Cerebellar cortex (tissue), 1 donor: ENCODE measurements at regions not wholly inside any gene's neighbourhood (a gene's known extent, or its start where the extent isn't known, plus 50 kb on each side); places are given as distances from the start of the nearest gene placed in this dataset.
"Not testable (repeated sequence)": the region's sequence is repeated elsewhere in the genome, so short reads cannot be mapped to it uniquely, and the experiment has no call there.

ENCODE experiments used
- DNase-seq: peaks from one replicate; pipeline ENCODE4 v3.0.0-alpha.2; 2015; ENCODE audit warnings: low spot score

- DNase-seq: no peak
These were observed 978.5 kb downstream of the TBC1D32 start for GRCh38 chr6:120355822-120356221.

- DNase-seq: no peak
These were observed 979.7 kb downstream of the TBC1D32 start for GRCh38 chr6:120354452-120355098.

- DNase-seq: no peak
These were observed 981.8 kb downstream of the TBC1D32 start for GRCh38 chr6:120352491-120352890.

GRCh38 chr6:120348926-120349325, 985.4 kb downstream of the TBC1D32 start:
- DNase-seq: no peak

GRCh38 chr6:120328521-120328920, 979.0 kb upstream of the MAN1A1 start:
- DNase-seq: no peak

GRCh38 chr6:120320481-120321162, 971.1 kb upstream of the MAN1A1 start:
- no peak for DNase-seq

DNA sequence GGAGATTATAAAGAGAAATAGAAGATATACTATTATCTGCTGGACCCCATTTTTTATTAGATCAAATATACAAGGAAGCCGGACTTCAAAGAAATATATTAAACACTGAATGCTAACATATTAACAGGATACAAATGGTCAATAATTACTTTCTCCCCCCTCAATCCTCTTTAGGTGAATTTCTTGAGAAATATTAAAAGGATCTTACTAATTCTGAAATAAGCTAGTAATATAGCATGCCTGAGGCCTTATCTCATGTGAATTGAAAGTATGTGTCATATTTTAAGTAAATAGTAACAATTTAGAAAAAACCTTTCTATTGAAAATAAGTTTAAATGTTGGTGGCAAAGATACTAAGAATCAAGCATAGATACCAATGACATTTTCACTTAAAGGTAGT, 954.7 kb upstream of the MAN1A1 start:
- DNase-seq: no peak

- DNase-seq: no peak
These were observed 954.0 kb upstream of the MAN1A1 start for GRCh38 chr6:120303527-120303926.

DNA sequence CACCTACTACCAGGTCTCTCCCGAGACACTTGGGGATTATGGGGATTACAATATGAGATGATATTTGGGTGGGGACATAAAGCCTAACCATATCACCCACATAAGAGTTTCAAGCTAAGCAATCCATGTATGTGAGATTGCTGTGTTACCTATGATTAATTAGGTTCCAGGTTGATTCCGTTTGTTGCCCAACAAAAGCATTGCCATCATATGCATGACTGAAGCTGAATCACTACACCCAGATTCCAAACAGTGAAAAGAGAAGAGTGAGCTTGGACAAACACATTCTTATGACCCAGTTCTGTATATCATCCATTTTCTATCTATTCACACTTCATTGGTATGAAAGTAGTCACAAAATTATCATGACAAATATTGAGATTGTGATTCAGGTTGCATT, 952.5 kb upstream of the MAN1A1 start:
- no peak for DNase-seq

- DNase-seq: no peak
These were observed 941.4 kb upstream of the MAN1A1 start for GRCh38 chr6:120290964-120291363.

DNA sequence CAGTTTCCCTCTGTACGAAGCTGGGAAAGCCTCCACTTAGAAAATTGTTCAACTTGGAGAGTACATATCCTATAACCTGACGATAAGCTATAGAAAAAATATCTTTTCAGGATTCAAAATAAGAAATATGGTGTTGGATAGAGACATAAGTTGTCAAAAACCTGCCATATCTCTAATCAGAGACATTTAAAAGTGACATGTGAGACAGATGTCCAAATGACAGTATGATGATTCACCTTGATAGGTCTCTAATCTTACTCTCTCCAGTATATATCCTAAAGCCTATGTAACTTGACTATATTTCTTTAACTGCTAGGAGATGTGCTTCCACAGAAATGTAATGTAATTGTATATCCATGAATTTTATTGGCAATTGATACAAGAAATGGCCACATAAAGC, 932.4 kb upstream of the MAN1A1 start:
- DNase-seq: no peak

GRCh38 chr6:120279466-120280167, 930.1 kb upstream of the MAN1A1 start:
- no peak for DNase-seq

DNA sequence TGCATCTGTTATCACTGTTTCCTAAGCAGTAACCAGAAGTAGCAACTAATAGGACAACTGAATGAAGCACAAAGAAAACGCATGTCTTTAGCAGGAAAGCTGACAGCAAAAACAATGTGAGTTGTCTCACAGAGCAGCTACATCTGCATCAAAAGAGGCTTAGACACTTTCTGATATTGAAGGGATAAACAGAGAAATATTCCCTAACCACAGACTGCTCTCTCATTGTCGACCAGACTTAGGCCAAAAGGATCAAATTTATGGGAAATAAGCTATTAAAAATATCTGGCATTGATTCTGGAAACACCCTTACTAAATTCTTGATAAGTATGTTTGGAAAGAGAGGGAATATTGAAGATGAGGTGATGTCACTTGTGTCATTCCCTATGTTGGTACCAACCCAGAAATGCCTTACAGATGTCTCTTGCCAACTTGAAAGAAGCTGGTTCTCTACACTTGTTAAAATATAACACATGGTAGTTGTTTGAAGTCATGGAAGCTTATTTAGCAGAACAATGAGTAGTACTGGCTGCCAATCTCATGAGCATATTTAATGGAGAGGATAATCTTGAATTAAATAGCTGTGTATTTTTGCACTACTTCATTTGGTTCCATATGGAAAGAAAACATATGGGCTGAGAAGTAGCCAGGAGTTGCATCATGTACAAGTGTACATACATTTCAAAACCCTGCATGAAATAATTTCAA, 929.3 kb upstream of the MAN1A1 start:
- DNase-seq: no peak

DNA sequence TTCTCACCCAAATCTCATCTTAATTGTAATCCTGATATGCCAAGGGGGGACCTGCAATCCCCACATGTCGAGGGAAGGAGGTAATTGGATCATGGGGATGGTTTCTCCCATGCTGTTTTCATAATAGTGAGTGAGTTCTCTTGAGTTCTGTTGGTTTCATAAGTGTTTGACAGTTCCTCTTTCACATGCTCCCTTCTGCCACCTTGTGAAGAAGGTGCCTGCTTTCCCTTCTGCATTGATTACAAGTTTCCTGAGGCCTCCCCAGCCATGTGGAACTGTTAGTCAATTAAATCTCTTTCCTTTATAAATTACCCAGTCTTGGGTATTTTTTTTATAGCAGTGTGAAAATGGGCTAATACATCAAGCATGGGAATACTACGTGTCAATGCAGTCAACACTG, 925.0 kb upstream of the MAN1A1 start:
- DNase-seq: no peak

DNA sequence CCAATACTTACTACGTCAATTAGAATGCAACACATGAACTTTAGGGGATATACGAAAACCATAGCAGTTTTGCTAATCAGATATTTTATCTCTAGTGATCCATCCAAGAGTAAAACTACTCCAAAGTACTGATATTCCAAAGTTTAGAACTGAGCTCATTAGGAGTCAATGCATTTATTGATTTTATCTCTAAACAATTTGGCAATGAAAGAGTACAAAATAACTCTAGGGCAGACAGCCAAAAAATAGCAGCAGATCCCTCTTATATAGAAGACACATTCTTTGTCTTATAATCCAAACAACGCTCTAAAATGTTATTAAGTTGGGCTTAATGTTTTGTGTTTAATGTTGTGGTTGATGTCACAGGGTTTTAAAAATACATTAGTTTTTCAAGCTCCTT, 923.9 kb upstream of the MAN1A1 start:
- DNase-seq: no peak

DNA sequence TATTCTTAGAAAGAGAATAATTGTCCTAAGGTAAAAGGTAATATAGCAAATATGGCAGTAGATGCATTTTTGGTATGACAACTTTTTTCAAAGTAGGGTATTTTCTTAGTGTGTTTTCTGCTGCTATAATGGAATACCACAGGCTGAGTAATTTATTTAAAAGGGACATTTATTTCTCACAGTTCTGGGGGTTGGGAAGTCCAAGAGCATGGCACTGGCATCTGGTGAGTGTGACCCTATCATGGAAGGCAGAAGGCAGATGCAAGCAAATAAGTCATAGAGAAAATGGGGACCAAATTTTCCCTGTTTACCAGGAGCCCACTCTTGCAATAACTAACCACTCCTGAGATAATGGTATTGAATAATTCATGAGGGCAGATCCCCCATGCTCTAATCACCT, 922.5 kb upstream of the MAN1A1 start:
- no peak for DNase-seq

GRCh38 chr6:120268256-120268655, 918.7 kb upstream of the MAN1A1 start:
- not testable (repeated sequence) for DNase-seq

- DNase-seq: no peak
These were observed 912.8 kb upstream of the MAN1A1 start for GRCh38 chr6:120262354-120262753.

DNA sequence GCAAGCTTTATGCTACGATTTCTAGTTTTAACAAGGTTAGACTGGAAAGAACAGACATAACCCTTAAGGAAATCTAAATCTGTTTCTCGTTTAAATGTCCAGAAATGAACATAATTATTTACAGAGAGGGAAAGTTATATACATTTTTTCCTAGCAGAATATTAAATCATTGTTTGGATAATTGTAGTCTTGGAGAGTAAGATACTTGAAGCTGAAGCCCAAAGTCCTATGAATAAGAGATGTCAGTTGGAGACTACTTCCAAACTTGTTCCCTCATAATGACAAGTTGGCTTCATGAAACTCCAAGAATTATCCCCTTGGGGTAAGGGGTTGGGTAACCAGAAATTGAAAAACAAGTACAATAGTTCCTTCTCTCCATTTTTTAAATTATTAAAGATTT, 911.1 kb upstream of the MAN1A1 start:
- DNase-seq: no peak

- no peak for DNase-seq
These were observed 905.1 kb upstream of the MAN1A1 start for GRCh38 chr6:120254651-120255050.

GRCh38 chr6:120248451-120248850, 898.9 kb upstream of the MAN1A1 start:
- no peak for DNase-seq

- DNase-seq: no peak
These were observed 887.7 kb upstream of the MAN1A1 start for GRCh38 chr6:120237221-120237620.

DNA sequence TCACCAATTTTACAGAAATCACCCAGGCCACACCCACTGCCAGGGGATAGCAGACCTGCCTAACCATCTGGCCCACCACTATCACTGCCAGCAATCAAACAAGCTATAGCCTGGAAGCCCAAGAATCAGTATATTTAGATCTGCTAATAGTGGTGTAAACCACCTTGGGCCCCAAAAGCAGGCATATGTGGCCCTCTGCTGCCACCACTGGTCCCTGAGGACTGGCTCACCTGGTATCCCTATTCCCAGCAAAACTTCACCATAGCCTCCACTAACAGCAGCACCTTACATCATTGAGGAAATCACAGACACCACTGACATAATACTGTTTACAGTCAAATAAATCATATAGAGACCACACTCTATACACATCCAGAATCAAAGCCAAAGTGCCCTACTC, 880.4 kb upstream of the MAN1A1 start:
- DNase-seq: no peak
